ENCODE measurements at regions not wholly inside any gene's neighbourhood (a gene's known extent, or its start where the extent isn't known, plus 50 kb on each side); places are given as distances from the start of the nearest gene placed in this dataset.

DNA sequence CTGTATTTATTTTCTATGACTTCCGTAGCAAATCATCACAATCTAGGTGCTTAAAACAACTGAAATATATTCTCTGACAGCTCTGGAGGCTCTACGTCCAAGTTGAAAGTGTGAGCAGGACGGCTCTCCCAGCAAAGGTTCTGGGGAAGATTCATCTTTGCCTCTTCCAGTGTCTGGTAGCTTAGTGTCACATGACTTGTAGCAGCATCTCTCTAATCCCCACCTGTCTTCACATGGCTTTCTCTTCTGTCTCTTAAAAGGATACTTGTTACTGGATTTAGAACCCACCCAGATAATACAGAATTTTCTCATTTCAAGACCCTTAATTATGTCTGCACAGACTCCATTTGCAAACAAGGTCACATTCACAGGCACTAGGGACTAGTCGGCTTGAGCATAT lies 687.7 kb upstream of the RBFOX1 start:
- TF ChIP-seq, protein P1, sequence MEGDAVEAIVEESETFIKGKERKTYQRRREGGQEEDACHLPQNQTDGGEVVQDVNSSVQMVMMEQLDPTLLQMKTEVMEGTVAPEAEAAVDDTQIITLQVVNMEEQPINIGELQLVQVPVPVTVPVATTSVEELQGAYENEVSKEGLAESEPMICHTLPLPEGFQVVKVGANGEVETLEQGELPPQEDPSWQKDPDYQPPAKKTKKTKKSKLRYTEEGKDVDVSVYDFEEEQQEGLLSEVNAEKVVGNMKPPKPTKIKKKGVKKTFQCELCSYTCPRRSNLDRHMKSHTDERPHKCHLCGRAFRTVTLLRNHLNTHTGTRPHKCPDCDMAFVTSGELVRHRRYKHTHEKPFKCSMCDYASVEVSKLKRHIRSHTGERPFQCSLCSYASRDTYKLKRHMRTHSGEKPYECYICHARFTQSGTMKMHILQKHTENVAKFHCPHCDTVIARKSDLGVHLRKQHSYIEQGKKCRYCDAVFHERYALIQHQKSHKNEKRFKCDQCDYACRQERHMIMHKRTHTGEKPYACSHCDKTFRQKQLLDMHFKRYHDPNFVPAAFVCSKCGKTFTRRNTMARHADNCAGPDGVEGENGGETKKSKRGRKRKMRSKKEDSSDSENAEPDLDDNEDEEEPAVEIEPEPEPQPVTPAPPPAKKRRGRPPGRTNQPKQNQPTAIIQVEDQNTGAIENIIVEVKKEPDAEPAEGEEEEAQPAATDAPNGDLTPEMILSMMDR (optimal IDR thresholded peaks at IDR 0.05 in 1 of 3, IDR thresholded peaks at IDR 0.05 in 1 of 3, conservative IDR thresholded peaks at IDR 0.05 in 1 of 3; ENCODE audit: extremely low read depth in 1 of 3, insufficient read depth in 2 of 3, low read length in 3 of 3), result no peak
- no peak for TF ChIP-seq EZH2 (IDR thresholded peaks at IDR 0.05; ENCODE audit: low read length)

All from keratinocyte (primary cell).